ENCODE measurements at regions not wholly inside any gene's neighbourhood (a gene's known extent, or its start where the extent isn't known, plus 50 kb on each side); places are given as distances from the start of the nearest gene placed in this dataset.
"Not testable (repeated sequence)": the region's sequence is repeated elsewhere in the genome, so short reads cannot be mapped to it uniquely, and the experiment has no call there.

DNA sequence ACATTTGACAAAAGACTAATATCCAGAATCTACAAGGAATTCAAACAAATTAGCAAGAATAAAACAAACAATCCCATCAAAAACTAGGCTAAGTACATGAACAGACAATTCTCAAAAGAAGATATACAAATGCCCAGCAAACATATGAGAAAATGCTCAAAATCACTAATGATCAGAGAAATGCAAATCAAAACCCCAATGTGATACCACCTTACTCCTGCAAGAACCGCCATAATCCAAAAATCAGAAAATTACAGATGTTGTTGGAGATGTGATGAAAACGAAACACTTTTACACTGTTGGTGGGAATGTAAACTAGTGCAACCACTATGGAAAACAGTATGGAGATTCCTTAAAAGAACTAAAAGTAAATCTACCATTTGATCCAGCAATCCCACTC is 79.4 kb downstream of the SNTN start:
- Mint-ChIP-seq H3K4me1 (ENCODE audit: unreplicated experiment) (no peaks in the 10 kb centered on the region), H3K4me3 (ENCODE audit: unreplicated experiment) (no peak overlapping the region), H3K27ac (ENCODE audit: unreplicated experiment) (no peak overlapping the region), H3K36me3 (ENCODE audit: low read depth, unreplicated experiment) (no peaks in the 10 kb centered on the region), H3K9me3 (ENCODE audit: unreplicated experiment) (no peaks in the 10 kb centered on the region), H3K27me3 (ENCODE audit: unreplicated experiment) (peaks cover 2% of the 10 kb centered on the region)
- TF ChIP-seq, protein P1, sequence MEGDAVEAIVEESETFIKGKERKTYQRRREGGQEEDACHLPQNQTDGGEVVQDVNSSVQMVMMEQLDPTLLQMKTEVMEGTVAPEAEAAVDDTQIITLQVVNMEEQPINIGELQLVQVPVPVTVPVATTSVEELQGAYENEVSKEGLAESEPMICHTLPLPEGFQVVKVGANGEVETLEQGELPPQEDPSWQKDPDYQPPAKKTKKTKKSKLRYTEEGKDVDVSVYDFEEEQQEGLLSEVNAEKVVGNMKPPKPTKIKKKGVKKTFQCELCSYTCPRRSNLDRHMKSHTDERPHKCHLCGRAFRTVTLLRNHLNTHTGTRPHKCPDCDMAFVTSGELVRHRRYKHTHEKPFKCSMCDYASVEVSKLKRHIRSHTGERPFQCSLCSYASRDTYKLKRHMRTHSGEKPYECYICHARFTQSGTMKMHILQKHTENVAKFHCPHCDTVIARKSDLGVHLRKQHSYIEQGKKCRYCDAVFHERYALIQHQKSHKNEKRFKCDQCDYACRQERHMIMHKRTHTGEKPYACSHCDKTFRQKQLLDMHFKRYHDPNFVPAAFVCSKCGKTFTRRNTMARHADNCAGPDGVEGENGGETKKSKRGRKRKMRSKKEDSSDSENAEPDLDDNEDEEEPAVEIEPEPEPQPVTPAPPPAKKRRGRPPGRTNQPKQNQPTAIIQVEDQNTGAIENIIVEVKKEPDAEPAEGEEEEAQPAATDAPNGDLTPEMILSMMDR (IDR thresholded peaks at IDR 0.05; ENCODE audit: unreplicated experiment), result no peak
- no peak for DNase-seq (ENCODE audit: low spot score)

DNA sequence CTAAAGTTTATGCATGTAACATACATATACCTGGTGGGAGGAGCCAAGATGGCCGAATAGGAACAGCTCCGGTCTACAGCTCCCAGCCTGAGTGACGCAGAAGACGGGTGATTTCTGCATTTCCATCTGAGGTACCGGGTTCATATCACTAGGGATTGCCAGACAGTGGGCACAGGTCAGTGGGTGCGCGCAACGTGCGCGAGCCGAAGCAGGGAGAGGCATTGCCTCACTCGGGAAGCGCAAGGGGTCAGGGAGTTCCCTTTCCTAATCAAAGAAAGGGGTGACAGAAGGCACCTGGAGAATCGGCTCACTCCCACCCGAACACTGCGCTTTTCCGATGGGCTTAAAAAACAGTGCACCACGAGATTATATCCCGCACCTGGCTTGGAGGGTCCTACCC is 80.8 kb downstream of the SNTN start:
- H3K4me1 Mint-ChIP-seq (ENCODE audit: unreplicated experiment); H3K27me3 Mint-ChIP-seq (ENCODE audit: unreplicated experiment); H3K4me3 Mint-ChIP-seq (ENCODE audit: unreplicated experiment); DNase-seq (ENCODE audit: low spot score); H3K27ac Mint-ChIP-seq (ENCODE audit: unreplicated experiment); H3K36me3 Mint-ChIP-seq (ENCODE audit: low read depth, unreplicated experiment); H3K9me3 Mint-ChIP-seq (ENCODE audit: unreplicated experiment): not testable (repeated sequence)

DNA sequence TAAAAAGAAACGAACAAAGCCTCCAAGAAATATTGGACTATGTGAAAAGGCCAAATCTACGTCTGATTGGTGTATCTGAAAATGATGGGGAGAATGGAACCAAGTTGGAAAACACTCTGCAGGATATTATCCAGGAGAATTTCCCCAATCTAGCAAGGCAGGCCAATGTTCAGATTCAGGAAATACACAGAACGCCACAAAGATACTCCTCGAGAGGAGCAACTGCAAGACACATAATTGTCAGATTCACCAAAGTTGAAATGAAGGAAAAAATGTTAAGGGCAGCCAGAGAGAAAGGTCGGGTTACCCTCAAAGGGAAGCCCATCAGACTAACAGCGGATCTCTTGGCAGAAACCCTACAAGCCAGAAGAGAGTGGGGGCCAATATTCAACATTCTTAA is 82.2 kb downstream of the SNTN start:
- H3K36me3 Mint-ChIP-seq (ENCODE audit: low read depth, unreplicated experiment); H3K4me3 Mint-ChIP-seq (ENCODE audit: unreplicated experiment); H3K27ac Mint-ChIP-seq (ENCODE audit: unreplicated experiment); H3K9me3 Mint-ChIP-seq (ENCODE audit: unreplicated experiment); H3K27me3 Mint-ChIP-seq (ENCODE audit: unreplicated experiment); H3K4me1 Mint-ChIP-seq (ENCODE audit: unreplicated experiment); DNase-seq (ENCODE audit: low spot score): not testable (repeated sequence)

DNA sequence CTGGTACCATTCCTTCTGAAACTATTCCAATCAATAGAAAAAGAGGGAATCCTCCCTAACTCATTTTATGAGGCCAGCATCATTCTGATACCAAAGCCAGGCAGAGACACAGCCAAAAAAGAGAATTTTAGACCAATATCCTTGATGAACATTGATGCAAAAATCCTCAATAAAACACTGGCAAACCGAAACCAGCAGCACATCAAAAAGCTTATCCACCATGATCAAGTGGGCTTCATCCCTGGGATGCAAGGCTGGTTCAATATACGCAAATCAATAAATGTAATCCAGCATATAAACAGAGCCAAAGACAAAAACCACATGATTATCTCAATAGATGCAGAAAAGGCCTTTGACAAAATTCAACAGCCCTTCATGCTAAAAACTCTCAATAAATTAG is 82.3 kb upstream of the C3orf49 start:
- not testable (repeated sequence) for H3K9me3 Mint-ChIP-seq (ENCODE audit: unreplicated experiment); H3K4me1 Mint-ChIP-seq (ENCODE audit: unreplicated experiment); DNase-seq (ENCODE audit: low spot score); H3K27me3 Mint-ChIP-seq (ENCODE audit: unreplicated experiment); H3K36me3 Mint-ChIP-seq (ENCODE audit: low read depth, unreplicated experiment); H3K27ac Mint-ChIP-seq (ENCODE audit: unreplicated experiment); H3K4me3 Mint-ChIP-seq (ENCODE audit: unreplicated experiment)

DNA sequence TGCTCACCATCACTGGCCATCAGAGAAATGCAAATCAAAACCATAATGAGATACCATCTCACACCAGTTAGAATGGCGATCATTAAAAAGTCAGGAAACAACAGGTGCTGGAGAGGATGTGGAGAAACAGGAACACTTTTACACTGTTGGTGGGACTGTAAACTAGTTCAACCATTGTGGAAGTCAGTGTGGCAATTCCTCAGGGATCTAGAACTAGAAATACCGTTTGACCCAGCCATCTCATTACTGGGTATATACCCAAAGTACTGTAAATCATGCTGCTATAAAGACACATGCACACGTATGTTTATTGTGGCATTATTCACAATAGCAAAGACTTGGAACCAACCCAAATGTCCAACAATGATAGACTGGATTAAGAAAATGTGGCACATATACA is 80.5 kb upstream of the C3orf49 start:
- not testable (repeated sequence) for H3K36me3 Mint-ChIP-seq (ENCODE audit: low read depth, unreplicated experiment); H3K27ac Mint-ChIP-seq (ENCODE audit: unreplicated experiment); H3K4me3 Mint-ChIP-seq (ENCODE audit: unreplicated experiment)

DNA sequence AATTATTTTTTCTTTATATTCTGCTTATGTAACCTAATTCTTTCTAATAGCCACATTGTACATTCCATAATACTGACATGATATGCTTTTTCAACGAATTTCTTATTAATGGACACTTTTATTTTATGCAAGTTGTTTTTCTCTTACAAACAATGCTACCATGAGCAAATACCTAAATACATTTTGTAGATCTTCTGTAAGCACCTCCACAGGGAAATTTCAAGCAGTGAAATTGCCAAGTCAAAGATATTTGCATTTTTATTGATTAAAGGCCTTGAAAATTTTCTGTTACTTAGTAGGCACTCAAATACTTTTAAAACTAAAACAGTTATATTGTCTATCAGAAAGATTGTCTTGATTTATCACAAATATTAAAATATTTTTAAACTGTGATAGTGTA is 79.6 kb upstream of the C3orf49 start:
- Mint-ChIP-seq H3K4me1 (ENCODE audit: unreplicated experiment) (no peaks in the 10 kb centered on the region), H3K4me3 (ENCODE audit: unreplicated experiment) (no peak overlapping the region), H3K9me3 (ENCODE audit: unreplicated experiment) (no peaks in the 10 kb centered on the region), H3K27me3 (ENCODE audit: unreplicated experiment) (peaks cover 2% of the 10 kb centered on the region), H3K36me3 (ENCODE audit: low read depth, unreplicated experiment) (no peaks in the 10 kb centered on the region), H3K27ac (ENCODE audit: unreplicated experiment) (no peak overlapping the region)
- DNase-seq (ENCODE audit: low spot score), result no peak
- TF ChIP-seq, protein P1 (IDR thresholded peaks at IDR 0.05; ENCODE audit: unreplicated experiment), result no peak

More for the DNA sequence above, 80.5 kb upstream of the C3orf49 start:
- DNase-seq (ENCODE audit: low spot score); H3K4me1 Mint-ChIP-seq (ENCODE audit: unreplicated experiment); H3K9me3 Mint-ChIP-seq (ENCODE audit: unreplicated experiment); H3K27me3 Mint-ChIP-seq (ENCODE audit: unreplicated experiment): not testable (repeated sequence)

DNA sequence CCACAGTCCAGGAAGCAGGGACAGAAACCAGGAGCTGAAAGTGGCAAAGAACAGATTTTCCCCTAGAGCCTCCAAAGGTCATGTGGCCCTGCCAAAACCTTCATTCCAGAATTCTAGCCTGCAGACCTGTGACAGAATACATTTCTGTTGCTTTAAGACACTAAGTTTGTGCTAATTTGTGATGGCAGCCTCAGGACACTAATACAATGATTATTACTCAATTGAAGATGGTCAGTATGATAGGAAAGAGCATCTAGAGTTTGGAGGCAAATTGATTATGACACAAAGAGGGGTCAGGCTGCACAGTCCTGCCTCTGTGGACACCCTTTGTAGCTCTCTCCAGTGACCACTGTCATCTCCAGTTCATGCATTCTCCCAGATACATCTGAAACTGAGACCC is 79.0 kb upstream of the C3orf49 start:
- no peak overlapping the region for H3K4me3 Mint-ChIP-seq (ENCODE audit: unreplicated experiment)
- H3K9me3 Mint-ChIP-seq (ENCODE audit: unreplicated experiment), result no peaks in the 10 kb centered on the region
- H3K4me1 Mint-ChIP-seq (ENCODE audit: unreplicated experiment), result no peaks in the 10 kb centered on the region
- no peaks in the 10 kb centered on the region for H3K36me3 Mint-ChIP-seq (ENCODE audit: low read depth, unreplicated experiment)
- DNase-seq (ENCODE audit: low spot score), result no peak
- TF ChIP-seq, protein P1 (IDR thresholded peaks at IDR 0.05; ENCODE audit: unreplicated experiment), result no peak
- no peaks in the 10 kb centered on the region for H3K27me3 Mint-ChIP-seq (ENCODE audit: unreplicated experiment)
- H3K27ac Mint-ChIP-seq (ENCODE audit: unreplicated experiment), result no peak overlapping the region

DNA sequence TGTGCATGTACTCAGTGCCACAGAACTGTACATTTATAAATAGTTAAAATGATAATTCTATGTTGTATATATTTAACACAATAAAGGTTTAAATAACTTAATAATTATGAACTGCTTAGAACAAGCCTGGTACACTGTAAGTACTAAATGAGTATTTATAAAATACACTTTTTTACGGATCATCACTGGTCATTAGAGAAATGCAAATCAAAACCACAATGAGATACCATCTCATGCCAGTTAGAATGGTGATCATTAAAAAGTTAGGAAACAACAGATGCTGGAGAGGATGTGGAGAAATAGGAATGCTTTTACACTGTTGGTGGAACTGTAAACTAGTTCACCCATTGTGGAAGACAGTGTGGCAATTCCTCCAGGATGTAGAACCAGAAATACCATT is 74.4 kb upstream of the C3orf49 start:
- not testable (repeated sequence) for H3K27me3 Mint-ChIP-seq (ENCODE audit: unreplicated experiment); H3K9me3 Mint-ChIP-seq (ENCODE audit: unreplicated experiment); H3K27ac Mint-ChIP-seq (ENCODE audit: unreplicated experiment); H3K36me3 Mint-ChIP-seq (ENCODE audit: low read depth, unreplicated experiment); H3K4me1 Mint-ChIP-seq (ENCODE audit: unreplicated experiment); DNase-seq (ENCODE audit: low spot score); H3K4me3 Mint-ChIP-seq (ENCODE audit: unreplicated experiment)
